ENCODE measurements at regions not wholly inside any gene's neighbourhood (a gene's known extent, or its start where the extent isn't known, plus 50 kb on each side); places are given as distances from the start of the nearest gene placed in this dataset.

DNA sequence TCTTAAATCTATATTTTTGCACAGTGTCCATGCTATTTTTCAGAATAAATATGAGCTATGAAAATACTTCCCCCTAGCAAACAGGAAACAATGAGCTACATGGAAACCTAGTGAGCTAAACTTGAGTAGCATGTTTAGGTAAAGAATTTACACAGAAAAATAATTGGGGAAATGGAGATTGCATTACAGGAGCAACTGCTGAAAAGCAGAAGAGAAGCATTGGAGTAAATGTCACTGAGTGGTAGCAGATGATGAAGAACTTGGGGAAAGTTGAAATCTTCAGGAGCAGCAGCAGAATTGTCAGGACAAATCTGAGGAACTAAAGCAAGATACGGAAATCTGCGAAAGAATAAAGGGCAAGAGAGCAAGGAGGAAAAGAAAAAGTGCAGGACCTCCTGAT, 610.3 kb downstream of the TLE1 start:
- H3K27ac ChIP-seq: no peak overlapping the region
- no peaks in the 10 kb centered on the region for H3K9me3 ChIP-seq
- H3K27me3 ChIP-seq: no peaks in the 10 kb centered on the region
- no peaks in the 10 kb centered on the region for H4K20me1 ChIP-seq
- H3K4me3 ChIP-seq: no peak overlapping the region
- H3K9ac ChIP-seq: no peak overlapping the region
- TF ChIP-seq Cebpa-rat (IDR thresholded peaks at IDR 0.05): no peak
- H3K36me3 ChIP-seq: no peaks in the 10 kb centered on the region
- H3K4me1 ChIP-seq: peaks cover 5% of the 10 kb centered on the region
- no peak overlapping the region for H3K4me2 ChIP-seq

DNA sequence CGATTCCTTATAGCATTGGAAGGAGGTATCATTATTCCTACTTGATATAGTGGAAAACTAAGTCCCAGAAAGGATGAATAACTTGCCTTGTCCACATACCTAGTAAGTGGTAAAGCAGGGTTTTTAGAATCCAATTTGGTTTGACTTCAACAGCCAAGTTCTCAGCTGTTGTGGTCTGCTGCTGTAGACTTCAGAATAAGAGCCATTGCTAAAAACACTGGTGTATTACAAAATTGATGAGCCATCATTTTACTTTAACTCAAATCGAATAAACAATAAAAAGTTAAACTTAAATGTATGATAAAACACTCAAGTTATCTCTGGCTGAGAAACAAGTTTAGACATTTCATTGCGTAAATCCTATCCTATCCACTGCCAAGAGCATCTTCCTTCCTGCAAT, 610.8 kb downstream of the TLE1 start:
- H3K9ac ChIP-seq: no peak overlapping the region
- H3K36me3 ChIP-seq: no peaks in the 10 kb centered on the region
- no peaks in the 10 kb centered on the region for H3K9me3 ChIP-seq
- no peaks in the 10 kb centered on the region for H4K20me1 ChIP-seq
- no peak overlapping the region for H3K4me2 ChIP-seq
- peaks cover 5% of the 10 kb centered on the region for H3K4me1 ChIP-seq
- TF ChIP-seq Cebpa-rat (IDR thresholded peaks at IDR 0.05): no peak
- no peak overlapping the region for H3K4me3 ChIP-seq
- no peak overlapping the region for H3K27ac ChIP-seq
- no peaks in the 10 kb centered on the region for H3K27me3 ChIP-seq

DNA sequence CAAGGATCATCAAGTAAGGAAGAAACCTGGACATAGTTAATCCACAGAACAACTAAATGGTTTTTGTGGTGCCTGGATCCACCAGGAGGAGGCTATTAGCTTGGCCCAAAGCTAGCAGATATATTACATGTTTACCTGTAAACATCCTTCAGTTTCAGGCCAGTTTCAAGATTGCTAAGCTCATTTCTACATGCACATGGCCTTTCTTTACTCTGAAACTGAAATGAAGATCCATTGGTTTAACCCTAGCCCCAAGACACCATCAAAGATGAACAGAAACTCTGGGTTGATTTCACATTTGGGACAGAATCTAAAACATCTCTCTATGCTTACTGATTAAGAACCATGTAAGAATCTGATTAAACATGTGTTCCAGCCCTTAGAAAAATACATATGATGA, 611.8 kb downstream of the TLE1 start:
- no peak for TF ChIP-seq Cebpa-rat (IDR thresholded peaks at IDR 0.05)
- H3K27me3 ChIP-seq: no peaks in the 10 kb centered on the region
- peaks cover 5% of the 10 kb centered on the region; the same call in 1 of the 2 replicates for H3K4me1 ChIP-seq
- H3K36me3 ChIP-seq: no peaks in the 10 kb centered on the region
- no peak overlapping the region for H3K4me2 ChIP-seq
- H3K9ac ChIP-seq: no peak overlapping the region
- no peak overlapping the region for H3K27ac ChIP-seq
- no peak overlapping the region for H3K4me3 ChIP-seq
- H3K9me3 ChIP-seq: no peaks in the 10 kb centered on the region
- no peaks in the 10 kb centered on the region for H4K20me1 ChIP-seq

DNA sequence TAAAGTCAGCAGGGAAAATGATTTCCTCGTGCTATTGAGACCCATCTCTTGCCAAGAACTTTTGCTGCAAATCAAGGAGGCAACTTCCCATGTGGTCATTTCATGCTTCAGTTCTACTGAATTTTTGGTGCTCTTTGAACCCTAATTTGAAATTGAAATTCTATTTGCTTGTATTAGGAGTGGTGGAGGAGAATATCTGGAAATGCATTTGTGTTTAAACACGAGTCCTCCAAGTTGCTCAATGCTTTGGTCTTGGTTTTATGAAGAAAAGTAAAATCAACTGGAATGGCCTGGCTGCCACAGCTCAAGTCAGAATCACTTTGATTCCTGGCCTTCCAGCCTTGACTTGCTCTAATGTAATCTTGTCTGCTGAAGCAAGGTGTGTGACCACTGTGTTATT, 613.2 kb downstream of the TLE1 start:
- H3K4me2 ChIP-seq: no peak overlapping the region
- no peaks in the 10 kb centered on the region for H3K9me3 ChIP-seq
- H3K27me3 ChIP-seq: no peaks in the 10 kb centered on the region
- no peaks in the 10 kb centered on the region for H3K36me3 ChIP-seq
- no peak overlapping the region for H3K9ac ChIP-seq
- H4K20me1 ChIP-seq: no peaks in the 10 kb centered on the region
- no peak overlapping the region for H3K27ac ChIP-seq
- peaks cover 5% of the 10 kb centered on the region; the same call in 1 of the 2 replicates for H3K4me1 ChIP-seq
- no peak overlapping the region for H3K4me3 ChIP-seq
- no peak for TF ChIP-seq Cebpa-rat (IDR thresholded peaks at IDR 0.05)

DNA sequence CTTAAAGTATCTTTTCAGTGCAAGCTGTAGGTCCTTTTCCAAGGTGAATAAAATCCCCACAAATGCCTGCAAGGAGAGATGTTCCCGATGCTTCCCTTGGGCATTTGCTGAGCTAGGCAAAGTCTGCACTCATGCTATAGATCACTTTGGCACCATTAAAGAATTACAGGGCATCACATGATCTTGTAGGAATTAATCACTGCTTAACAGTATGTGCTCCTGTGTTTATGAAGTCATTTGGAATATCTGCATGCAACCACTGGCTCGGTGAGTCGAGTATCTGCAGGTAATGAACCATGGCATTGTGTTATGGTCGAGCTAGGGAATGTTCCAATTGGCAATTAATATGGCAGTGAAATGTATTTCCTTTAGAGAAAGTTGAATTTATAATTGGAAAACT, 615.1 kb downstream of the TLE1 start:
- H3K9me3 ChIP-seq: no peaks in the 10 kb centered on the region
- no peak overlapping the region for H3K4me3 ChIP-seq
- no peak overlapping the region for H3K9ac ChIP-seq
- H3K4me2 ChIP-seq: no peak overlapping the region
- no peaks in the 10 kb centered on the region for H3K27me3 ChIP-seq
- no peaks in the 10 kb centered on the region for H3K36me3 ChIP-seq
- no peak for TF ChIP-seq Cebpa-rat (IDR thresholded peaks at IDR 0.05)
- peaks cover 5% of the 10 kb centered on the region; the same call in 1 of the 2 replicates for H3K4me1 ChIP-seq
- H4K20me1 ChIP-seq: no peaks in the 10 kb centered on the region
- no peak overlapping the region for H3K27ac ChIP-seq

DNA sequence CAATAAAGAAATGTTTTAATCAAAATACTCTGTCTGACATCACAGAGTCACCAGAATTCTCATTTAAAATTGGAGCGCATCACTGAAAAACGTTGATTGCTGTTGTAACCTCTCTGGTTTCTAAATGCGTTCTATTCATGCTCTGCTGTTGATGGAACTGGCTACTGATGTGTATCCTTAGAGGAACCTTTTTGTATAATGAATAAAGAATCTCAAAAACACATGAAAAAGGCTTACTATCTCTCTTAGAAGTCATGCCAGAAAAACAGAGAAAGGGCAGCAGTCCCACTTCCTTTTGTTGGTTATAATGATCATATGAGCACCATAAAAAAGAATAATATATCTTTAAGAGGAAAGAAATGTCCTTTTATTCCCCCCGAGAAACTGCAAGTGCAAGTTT, 615.5 kb downstream of the TLE1 start:
- H3K9ac ChIP-seq: no peak overlapping the region
- H3K4me2 ChIP-seq: no peak overlapping the region
- H3K27me3 ChIP-seq: no peaks in the 10 kb centered on the region
- H3K4me1 ChIP-seq: peaks cover 5% of the 10 kb centered on the region; the same call in 1 of the 2 replicates
- TF ChIP-seq Cebpa-rat (IDR thresholded peaks at IDR 0.05): no peak
- H3K27ac ChIP-seq: no peak overlapping the region
- H4K20me1 ChIP-seq: no peaks in the 10 kb centered on the region
- H3K36me3 ChIP-seq: no peaks in the 10 kb centered on the region
- no peaks in the 10 kb centered on the region for H3K9me3 ChIP-seq
- H3K4me3 ChIP-seq: no peak overlapping the region

DNA sequence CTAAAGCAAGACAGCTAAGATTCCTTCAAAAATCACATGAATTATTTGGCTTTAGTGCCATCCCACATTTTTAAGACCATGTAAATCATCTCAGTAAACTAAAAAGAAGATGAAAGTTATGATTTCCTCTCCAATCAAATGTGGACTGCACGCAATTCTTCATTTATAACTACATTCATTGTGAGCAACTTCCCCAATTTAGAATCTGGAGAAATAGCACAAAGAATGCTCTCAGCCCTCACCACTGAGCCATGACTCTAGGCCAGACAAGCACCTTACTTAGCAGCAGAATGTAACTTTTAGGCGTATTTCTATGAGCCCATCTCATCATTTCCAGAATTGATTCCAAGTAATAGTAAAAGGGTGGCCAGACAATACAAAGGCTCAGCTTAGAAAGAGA, 616.6 kb downstream of the TLE1 start:
- TF ChIP-seq Cebpa-rat (IDR thresholded peaks at IDR 0.05): no peak
- H3K27me3 ChIP-seq: no peaks in the 10 kb centered on the region

DNA sequence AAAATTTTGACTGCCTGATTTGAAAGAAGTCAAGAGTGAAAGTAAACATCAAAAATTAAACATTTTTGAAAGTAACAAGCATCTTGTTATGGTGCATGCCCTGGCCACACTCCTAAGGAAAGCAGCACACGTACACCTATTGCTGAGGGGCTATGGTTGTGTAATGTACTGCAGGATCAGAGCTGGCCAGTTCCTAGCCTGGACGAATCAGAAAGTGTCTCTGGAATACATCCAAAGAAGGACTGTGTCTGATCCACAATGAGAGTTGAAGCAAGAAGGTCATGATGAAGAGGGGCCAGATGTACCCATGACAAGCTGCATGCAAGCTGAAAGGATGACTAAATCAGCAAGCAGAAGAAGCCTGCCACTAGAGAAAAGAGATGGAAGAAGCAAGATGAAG, 618.2 kb downstream of the TLE1 start:
- Histone ChIP-seq H3K4me2 (no peak overlapping the region), H3K4me3 (no peak overlapping the region), H3K36me3 (no peaks in the 10 kb centered on the region), H3K27ac (no peak overlapping the region), H3K9me3 (peaks cover 4% of the 10 kb centered on the region; the same call in 1 of the 2 replicates), H4K20me1 (no peaks in the 10 kb centered on the region), H3K27me3 (no peaks in the 10 kb centered on the region), H3K9ac (no peak overlapping the region), H3K4me1 (no peaks in the 10 kb centered on the region)
- TF ChIP-seq Cebpa-rat (IDR thresholded peaks at IDR 0.05): no peak

More for the DNA sequence above, 616.6 kb downstream of the TLE1 start:
- Histone ChIP-seq H3K36me3 (no peaks in the 10 kb centered on the region), H3K9me3 (peaks cover 4% of the 10 kb centered on the region; the same call in 1 of the 2 replicates), H3K4me2 (no peak overlapping the region), H3K4me3 (no peak overlapping the region), H3K4me1 (peaks cover under 1% of the 10 kb centered on the region; the same call in 1 of the 2 replicates), H3K27ac (no peak overlapping the region), H4K20me1 (no peaks in the 10 kb centered on the region), H3K9ac (no peak overlapping the region)

DNA sequence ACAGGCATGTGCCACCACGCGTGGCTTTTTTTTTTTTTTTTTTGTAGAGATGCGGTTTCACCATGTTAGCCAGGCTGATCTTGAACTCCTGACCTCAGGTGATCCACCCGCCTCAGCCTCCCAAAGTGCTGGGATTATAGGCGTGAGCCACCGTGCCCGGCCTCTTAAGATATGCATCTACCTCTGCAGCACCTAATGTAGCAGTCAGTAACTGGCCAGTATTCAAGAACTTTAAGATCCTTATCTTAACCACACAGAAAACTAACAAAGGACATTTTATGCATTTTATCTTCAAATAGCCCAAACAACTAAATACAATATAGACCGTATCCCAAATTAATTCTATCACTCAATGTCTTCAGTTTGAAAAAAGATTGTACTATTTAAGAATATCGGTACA, 618.7 kb downstream of the TLE1 start:
- Histone ChIP-seq H3K9ac (no peak overlapping the region), H3K9me3 (peaks cover 4% of the 10 kb centered on the region; the same call in 1 of the 2 replicates), H3K27me3 (no peaks in the 10 kb centered on the region), H3K4me1 (no peaks in the 10 kb centered on the region), H3K36me3 (no peaks in the 10 kb centered on the region), H3K4me2 (no peak overlapping the region), H3K4me3 (no peak overlapping the region), H4K20me1 (no peaks in the 10 kb centered on the region), H3K27ac (no peak overlapping the region)
- TF ChIP-seq Cebpa-rat (IDR thresholded peaks at IDR 0.05): no peak

DNA sequence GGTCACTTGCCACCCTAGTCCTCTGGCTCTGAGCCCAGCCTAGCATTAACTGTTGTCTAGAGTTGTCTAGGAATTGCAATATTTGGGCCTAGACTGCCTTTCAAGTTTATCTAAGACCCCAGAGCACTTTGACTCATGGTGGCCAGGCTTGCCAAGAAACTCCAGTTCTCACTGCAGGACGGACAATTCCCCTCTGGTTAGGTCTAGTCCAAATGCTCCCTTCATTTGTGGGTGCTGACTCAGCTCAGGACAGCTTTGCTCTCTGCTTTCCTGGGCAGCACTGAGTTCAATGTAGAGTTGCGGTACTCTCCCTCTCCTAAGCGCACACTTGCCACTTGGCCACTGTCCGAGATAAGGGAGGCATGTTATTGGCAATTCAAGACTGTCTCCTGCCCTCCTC, 619.4 kb downstream of the TLE1 start:
- H3K27me3 ChIP-seq: no peaks in the 10 kb centered on the region
- TF ChIP-seq Cebpa-rat (IDR thresholded peaks at IDR 0.05): no peak
- H3K4me3 ChIP-seq: no peak overlapping the region

More for the DNA sequence above, 619.4 kb downstream of the TLE1 start:
- Histone ChIP-seq H3K9ac (no peak overlapping the region), H3K27ac (no peak overlapping the region), H3K9me3 (peaks cover 4% of the 10 kb centered on the region; the same call in 1 of the 2 replicates), H3K36me3 (no peaks in the 10 kb centered on the region), H4K20me1 (no peaks in the 10 kb centered on the region), H3K4me2 (no peak overlapping the region), H3K4me1 (no peaks in the 10 kb centered on the region)

Measured in BLaER1 (cell line).